Breast epithelium (tissue), 3 donors: ENCODE measurements at regions not wholly inside any gene's neighbourhood (a gene's known extent, or its start where the extent isn't known, plus 50 kb on each side); places are given as distances from the start of the nearest gene placed in this dataset.

ENCODE experiments used
- POLR2A ChIP-seq: fragments of 450-650 bp; IDR thresholded peaks from one replicate; pipeline ENCODE4 v1.6.1; 2016; ENCODE audit warnings: antibody characterized with exemption, mild to moderate bottlenecking, moderate library complexity
- POLR2AphosphoS5 ChIP-seq, 3 donors: sonication (generic); formaldehyde crosslinking; IDR thresholded peaks; one replicate each; pipeline ENCODE4 v1.6.1; 2017; ENCODE audit warnings: antibody characterized with exemption in 3 of 3
- TF ChIP-seq, protein P1 (sequence below), 3 donors: fragments of 450-650 bp; IDR thresholded peaks; one replicate each; pipeline ENCODE4 v1.5.1; 2016 to 2017; ENCODE audit warnings: antibody characterized with exemption in 3 of 3, mild to moderate bottlenecking in 3 of 3, moderate library complexity in 3 of 3

DNA sequence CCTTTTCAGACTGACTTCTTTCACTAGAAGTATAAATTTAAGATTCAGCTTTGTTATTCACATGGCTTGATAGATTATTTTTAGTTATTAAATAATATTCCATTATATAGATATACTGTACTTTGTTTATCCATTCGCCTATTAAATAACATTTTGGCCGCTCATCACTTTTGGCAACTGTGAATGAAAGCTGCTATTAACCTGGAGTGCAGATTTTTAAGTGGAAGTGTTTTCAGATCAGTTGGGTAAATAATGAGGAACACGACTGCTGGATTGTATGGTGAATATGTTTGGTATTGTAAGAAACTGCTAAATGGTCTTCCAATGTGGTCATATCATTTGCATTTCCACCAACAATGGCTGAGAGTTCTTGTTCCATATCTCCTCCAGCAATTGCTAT lies 97.6 kb upstream of the ZNF804B start:
- TF ChIP-seq, protein P1, sequence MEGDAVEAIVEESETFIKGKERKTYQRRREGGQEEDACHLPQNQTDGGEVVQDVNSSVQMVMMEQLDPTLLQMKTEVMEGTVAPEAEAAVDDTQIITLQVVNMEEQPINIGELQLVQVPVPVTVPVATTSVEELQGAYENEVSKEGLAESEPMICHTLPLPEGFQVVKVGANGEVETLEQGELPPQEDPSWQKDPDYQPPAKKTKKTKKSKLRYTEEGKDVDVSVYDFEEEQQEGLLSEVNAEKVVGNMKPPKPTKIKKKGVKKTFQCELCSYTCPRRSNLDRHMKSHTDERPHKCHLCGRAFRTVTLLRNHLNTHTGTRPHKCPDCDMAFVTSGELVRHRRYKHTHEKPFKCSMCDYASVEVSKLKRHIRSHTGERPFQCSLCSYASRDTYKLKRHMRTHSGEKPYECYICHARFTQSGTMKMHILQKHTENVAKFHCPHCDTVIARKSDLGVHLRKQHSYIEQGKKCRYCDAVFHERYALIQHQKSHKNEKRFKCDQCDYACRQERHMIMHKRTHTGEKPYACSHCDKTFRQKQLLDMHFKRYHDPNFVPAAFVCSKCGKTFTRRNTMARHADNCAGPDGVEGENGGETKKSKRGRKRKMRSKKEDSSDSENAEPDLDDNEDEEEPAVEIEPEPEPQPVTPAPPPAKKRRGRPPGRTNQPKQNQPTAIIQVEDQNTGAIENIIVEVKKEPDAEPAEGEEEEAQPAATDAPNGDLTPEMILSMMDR (IDR thresholded peaks at IDR 0.05): no peak
- TF ChIP-seq POLR2AphosphoS5 (IDR thresholded peaks at IDR 0.05) (no peak), POLR2A (no peak)
